IPS-NIHi7 (cell line): ENCODE measurements at regions not wholly inside any gene's neighbourhood (a gene's known extent, or its start where the extent isn't known, plus 50 kb on each side); places are given as distances from the start of the nearest gene placed in this dataset.

ENCODE experiments used
- DNase-seq: peaks from one replicate; pipeline ENCODE4 v3.0.0; 2012; ENCODE audit warnings: mixed read lengths; ENCODE audit errors: extremely low spot score

- no peak for DNase-seq
These were observed 200.3 kb downstream of the TLE1 start for GRCh38 chr9:81489046-81489445.

GRCh38 chr9:81480828-81481604 lies 208.3 kb downstream of the TLE1 start:
- no peak for DNase-seq

GRCh38 chr9:81479573-81479972 lies 209.8 kb downstream of the TLE1 start:
- DNase-seq, result no peak

GRCh38 chr9:81477669-81478068 lies 211.7 kb downstream of the TLE1 start:
- DNase-seq, result no peak

GRCh38 chr9:81476813-81477490 lies 212.4 kb downstream of the TLE1 start:
- DNase-seq, result no peak

GRCh38 chr9:81474792-81475191 lies 214.6 kb downstream of the TLE1 start:
- DNase-seq, result no peak

- DNase-seq, result no peak
These were observed 215.2 kb downstream of the TLE1 start for GRCh38 chr9:81474125-81474524.

- no peak for DNase-seq
These were observed 215.6 kb downstream of the TLE1 start for GRCh38 chr9:81473708-81474107.

GRCh38 chr9:81473206-81473605 lies 216.1 kb downstream of the TLE1 start:
- DNase-seq, result no peak

- DNase-seq, result no peak
These were observed 216.6 kb downstream of the TLE1 start for GRCh38 chr9:81472701-81473100.

- DNase-seq, result no peak
These were observed 218.5 kb downstream of the TLE1 start for GRCh38 chr9:81470864-81471263.

- no peak for DNase-seq
These were observed 221.2 kb downstream of the TLE1 start for GRCh38 chr9:81468084-81468595.

- DNase-seq, result no peak
These were observed 222.4 kb downstream of the TLE1 start for GRCh38 chr9:81466981-81467380.

GRCh38 chr9:81465468-81466011 lies 223.8 kb downstream of the TLE1 start:
- no peak for DNase-seq

- DNase-seq, result no peak
These were observed 226.5 kb downstream of the TLE1 start for GRCh38 chr9:81462801-81463200.

- DNase-seq, result no peak
These were observed 228.2 kb downstream of the TLE1 start for GRCh38 chr9:81461196-81461595.

GRCh38 chr9:81460693-81461092 lies 228.7 kb downstream of the TLE1 start:
- no peak for DNase-seq

- DNase-seq, result no peak
These were observed 229.8 kb downstream of the TLE1 start for GRCh38 chr9:81459591-81459990.

GRCh38 chr9:81456431-81457006 lies 232.8 kb downstream of the TLE1 start:
- DNase-seq, result no peak

GRCh38 chr9:81455462-81456219 lies 233.7 kb downstream of the TLE1 start:
- no peak for DNase-seq

GRCh38 chr9:81445331-81445921 lies 243.9 kb downstream of the TLE1 start:
- no peak for DNase-seq
